Stomach (tissue), 8 donors: ENCODE measurements at regions not wholly inside any gene's neighbourhood (a gene's known extent, or its start where the extent isn't known, plus 50 kb on each side); places are given as distances from the start of the nearest gene placed in this dataset.

Source experiments
- DNase-seq, 2 donors: peaks; one replicate each; pipeline versions ENCODE4 v3.0.0 to v3.0.0-alpha.2; 2013 to 2019
- H3K27ac ChIP-seq, 5 donors: fragments of 200-600 bp in 4 of 5; sonication (generic) in 4 of 5; one replicate each; pipeline ENCODE4 v1.5.1; 2013 to 2019; ENCODE audit warnings: mild to moderate bottlenecking in 1 of 5, moderate library complexity in 1 of 5
- H3K27me3 ChIP-seq, 3 donors: fragments of 200-600 bp; sonication (generic); one replicate each; pipeline ENCODE4 v1.5.1; 2017 to 2019; ENCODE audit warnings: mixed run types in 1 of 3
- H3K36me3 ChIP-seq, 4 donors: fragments of 200-600 bp; sonication (generic); 1 replicate in 3 of 4; 2 replicates in 1 of 4; pipeline ENCODE4 v1.5.1; 2016 to 2019
- H3K4me1 ChIP-seq, 4 donors: fragments of 200-600 bp; sonication (generic); one replicate each; pipeline ENCODE4 v1.5.1; 2016 to 2019
- H3K4me3 ChIP-seq, 4 donors: fragments of 200-600 bp; sonication (generic) in 3 of 4; one replicate each; pipeline ENCODE4 v1.5.1; 2016 to 2019; ENCODE audit warnings: mild to moderate bottlenecking in 1 of 4
- H3K9me3 ChIP-seq, 4 donors: fragments of 200-600 bp; sonication (generic); one replicate each; pipeline ENCODE4 v1.5.1; 2016 to 2019
- CTCF ChIP-seq, 7 experiments: fragments of 450-650 bp in 4 of 7; fragments of 200-600 bp in 3 of 7; sonication (generic) in 3 of 7; IDR thresholded peaks; one replicate each; pipeline ENCODE4 v1.5.1; 2016 to 2019; ENCODE audit warnings: antibody characterized with exemption in 7 of 7, control low read depth in 2 of 7, mild to moderate bottlenecking in 1 of 7
- EP300 ChIP-seq: sonication (generic); formaldehyde crosslinking; IDR thresholded peaks from one replicate; pipeline ENCODE4 v1.6.1; 2017; ENCODE audit warnings: antibody characterized with exemption
- POLR2A ChIP-seq, 4 donors: fragments of 450-650 bp; IDR thresholded peaks; one replicate each; pipeline ENCODE4 v1.6.1; 2016; ENCODE audit warnings: antibody characterized with exemption in 4 of 4, control low read depth in 2 of 4, mild to moderate bottlenecking in 1 of 4, moderate library complexity in 1 of 4
- POLR2AphosphoS5 ChIP-seq, 3 donors: sonication (generic); formaldehyde crosslinking; IDR thresholded peaks; one replicate each; pipeline ENCODE4 v1.6.1; 2016; ENCODE audit warnings: antibody characterized with exemption in 3 of 3
- WGBS, 5 donors: extraction: QIAGEN DNeasy Blood & Tissue Kit in 3 of 5; methylation state at CpG; one replicate each; pipeline versions ENCODE4 v1.1.5 to v1.1.7; 2013 to 2018; 5-methylcytosine and 5-hydroxymethylcytosine counted together
- intact Hi-C: fragments of 100-400 bp; cut with DNase I; formaldehyde crosslinking; loops from one replicate; pipeline ENCODE4 v1.15.1; 2023; ENCODE audit warnings: low total_unique reads
- donor health status: healthy with polysubstance abuse.
- donor health status: Bipolar disorder and iron deficiency.
- donor health status: healthy.

GRCh38 chr1:191145834-191146233 is 668.2 kb upstream of the BRINP3 start:
- Histone ChIP-seq H3K36me3 (no peaks in the 10 kb centered on the region), H3K27me3 (no peaks in the 10 kb centered on the region), H3K9me3 (no peaks in the 10 kb centered on the region), H3K4me1 (no peaks in the 10 kb centered on the region), H3K27ac (no peak overlapping the region), H3K4me3 (no peak overlapping the region)
- intact Hi-C loops: no loop called here
- no peak for TF ChIP-seq EP300
- TF ChIP-seq POLR2AphosphoS5 (IDR thresholded peaks at IDR 0.05): no peak
- no peak for TF ChIP-seq POLR2A (IDR thresholded peaks at IDR 0.05)
- no peak for TF ChIP-seq CTCF (IDR thresholded peaks at IDR 0.05)
- no peak for DNase-seq
- WGBS, 5 donors: 71 to 83% (median 80%) methylated on average over 3 of the region's 3 CpGs

DNA sequence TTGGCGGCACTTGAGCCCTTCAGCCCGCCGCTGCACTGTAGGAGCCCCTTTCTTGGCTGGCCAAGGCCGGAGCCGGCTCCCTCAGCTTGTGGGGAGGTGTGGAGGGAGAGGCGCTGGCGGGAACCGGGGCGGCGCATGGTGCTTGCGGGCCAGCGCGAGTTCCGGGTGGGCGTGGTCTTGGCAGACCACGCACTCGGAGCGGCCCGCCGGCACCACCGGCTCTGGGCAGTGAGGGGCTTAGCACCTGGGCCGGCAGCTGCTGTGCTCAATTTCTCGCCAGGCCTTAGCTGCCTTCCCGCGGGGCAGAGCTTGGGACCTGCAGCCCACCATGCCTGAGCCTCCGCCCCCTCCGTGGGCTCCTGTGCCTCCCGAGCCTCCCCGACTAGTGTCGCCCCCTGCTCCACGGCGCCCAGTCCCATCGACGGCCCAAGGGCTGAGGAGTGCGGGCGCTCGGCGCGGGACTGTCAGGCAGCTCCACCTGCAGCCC is 673.7 kb upstream of the BRINP3 start:
- Histone ChIP-seq H3K9me3 (peaks cover 0 to 11% (median 4%) of the 10 kb centered on the region in 4 donors), H3K4me1 (no peaks in the 10 kb centered on the region), H3K4me3 (no peak overlapping the region), H3K27me3 (no peaks in the 10 kb centered on the region), H3K27ac (no peak overlapping the region), H3K36me3 (no peaks in the 10 kb centered on the region)
- no peak for DNase-seq
- TF ChIP-seq CTCF (IDR thresholded peaks at IDR 0.05) (no peak), EP300 (no peak), POLR2AphosphoS5 (IDR thresholded peaks at IDR 0.05) (no peak), POLR2A (IDR thresholded peaks at IDR 0.05) (no peak)
- intact Hi-C loops: no loop called here
- 87 to 94% (median 92%) methylated on average over 34 to 39 of the region's 39 CpGs for WGBS, 5 donors

DNA sequence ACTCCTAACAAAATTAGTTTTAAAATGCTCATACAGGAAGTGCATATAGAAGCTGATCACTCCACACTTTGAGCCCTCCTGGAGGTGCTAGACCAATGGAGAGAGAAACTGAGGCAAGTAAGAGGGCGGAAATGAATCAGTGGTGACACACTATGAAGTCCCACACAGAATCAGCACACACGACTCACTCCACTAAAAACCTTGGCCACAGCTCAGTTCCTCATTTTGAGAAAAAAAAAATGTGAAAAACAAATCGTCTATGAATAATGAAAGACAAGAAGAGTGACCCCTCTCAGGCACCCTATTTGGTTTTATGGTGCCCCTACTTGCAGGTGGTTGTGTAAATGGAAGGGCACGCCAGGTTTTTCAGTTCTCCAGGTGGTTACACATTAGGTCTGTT is 675.1 kb upstream of the BRINP3 start:
- TF ChIP-seq CTCF (IDR thresholded peaks at IDR 0.05) (no peak), POLR2A (IDR thresholded peaks at IDR 0.05) (no peak), EP300 (no peak), POLR2AphosphoS5 (IDR thresholded peaks at IDR 0.05) (no peak)
- Histone ChIP-seq H3K4me3 (no peak overlapping the region), H3K36me3 (no peaks in the 10 kb centered on the region), H3K27me3 (no peaks in the 10 kb centered on the region), H3K27ac (no peak overlapping the region), H3K4me1 (no peaks in the 10 kb centered on the region), H3K9me3 (peaks cover 0 to 11% (median 4%) of the 10 kb centered on the region in 4 donors)
- intact Hi-C loops: no loop called here
- 69 to 84% (median 79%) methylated on average over 4 of the region's 4 CpGs for WGBS, 5 donors
- no peak for DNase-seq

DNA sequence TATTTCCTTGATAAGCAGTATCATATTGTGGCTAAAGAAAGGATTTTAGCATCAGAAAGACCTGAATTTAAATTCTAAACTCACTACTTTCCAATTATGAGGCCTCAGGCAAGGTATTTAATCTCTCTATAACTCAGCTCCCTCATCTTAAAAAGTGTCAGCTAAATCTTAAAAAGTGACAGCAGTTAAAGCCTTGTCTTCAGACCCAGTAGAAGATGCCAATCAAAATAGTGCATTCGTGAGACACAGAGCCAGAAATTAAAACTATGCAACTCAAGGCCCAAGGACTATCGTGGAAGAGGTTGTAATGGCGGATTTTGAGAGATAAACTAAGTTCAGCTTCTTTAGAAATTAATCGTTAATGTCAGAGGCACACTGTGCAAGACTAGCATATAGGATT is 677.5 kb upstream of the BRINP3 start:
- no peak overlapping the region for H3K27ac ChIP-seq
- no peaks in the 10 kb centered on the region for H3K27me3 ChIP-seq
- no peaks in the 10 kb centered on the region for H3K36me3 ChIP-seq
- no peak overlapping the region for H3K4me3 ChIP-seq
- peaks cover 0 to 20% (median 8%) of the 10 kb centered on the region in 4 donors for H3K9me3 ChIP-seq
- TF ChIP-seq POLR2A (IDR thresholded peaks at IDR 0.05) (no peak), CTCF (IDR thresholded peaks at IDR 0.05) (no peak), POLR2AphosphoS5 (IDR thresholded peaks at IDR 0.05) (no peak), EP300 (no peak)
- 60 to 73% (median 64%) methylated on average over 4 of the region's 4 CpGs for WGBS, 5 donors
- intact Hi-C loops: no loop called here
- no peak for DNase-seq
- no peaks in the 10 kb centered on the region for H3K4me1 ChIP-seq
